ENCODE measurements at regions not wholly inside any gene's neighbourhood (a gene's known extent, or its start where the extent isn't known, plus 50 kb on each side); places are given as distances from the start of the nearest gene placed in this dataset.

GRCh38 chr11:97007283-97007682 is 617.5 kb downstream of the JRKL start:
- no peak for TF ChIP-seq POLR2A (IDR thresholded peaks at IDR 0.05; ENCODE audit: low read length)
- no peak for TF ChIP-seq POLR2AphosphoS2 (conservative IDR thresholded peaks at IDR 0.05; ENCODE audit: low read length)
- TF ChIP-seq, protein P1, sequence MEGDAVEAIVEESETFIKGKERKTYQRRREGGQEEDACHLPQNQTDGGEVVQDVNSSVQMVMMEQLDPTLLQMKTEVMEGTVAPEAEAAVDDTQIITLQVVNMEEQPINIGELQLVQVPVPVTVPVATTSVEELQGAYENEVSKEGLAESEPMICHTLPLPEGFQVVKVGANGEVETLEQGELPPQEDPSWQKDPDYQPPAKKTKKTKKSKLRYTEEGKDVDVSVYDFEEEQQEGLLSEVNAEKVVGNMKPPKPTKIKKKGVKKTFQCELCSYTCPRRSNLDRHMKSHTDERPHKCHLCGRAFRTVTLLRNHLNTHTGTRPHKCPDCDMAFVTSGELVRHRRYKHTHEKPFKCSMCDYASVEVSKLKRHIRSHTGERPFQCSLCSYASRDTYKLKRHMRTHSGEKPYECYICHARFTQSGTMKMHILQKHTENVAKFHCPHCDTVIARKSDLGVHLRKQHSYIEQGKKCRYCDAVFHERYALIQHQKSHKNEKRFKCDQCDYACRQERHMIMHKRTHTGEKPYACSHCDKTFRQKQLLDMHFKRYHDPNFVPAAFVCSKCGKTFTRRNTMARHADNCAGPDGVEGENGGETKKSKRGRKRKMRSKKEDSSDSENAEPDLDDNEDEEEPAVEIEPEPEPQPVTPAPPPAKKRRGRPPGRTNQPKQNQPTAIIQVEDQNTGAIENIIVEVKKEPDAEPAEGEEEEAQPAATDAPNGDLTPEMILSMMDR (IDR thresholded peaks at IDR 0.05) = no peak
- TF ChIP-seq HMGXB4 (CRISPR knock-in tag; IDR thresholded peaks at IDR 0.05; ENCODE audit: borderline replicate concordance) = no peak
- no peak for TF ChIP-seq RAD21 (conservative IDR thresholded peaks at IDR 0.05 in 1 of 2, IDR thresholded peaks at IDR 0.05 in 1 of 2)
- TF ChIP-seq CEBPB (IDR thresholded peaks at IDR 0.05) = no peak
- no peak for TF ChIP-seq MYC (IDR thresholded peaks at IDR 0.05; ENCODE audit: borderline replicate concordance, low read length)
- TF ChIP-seq, protein P2, sequence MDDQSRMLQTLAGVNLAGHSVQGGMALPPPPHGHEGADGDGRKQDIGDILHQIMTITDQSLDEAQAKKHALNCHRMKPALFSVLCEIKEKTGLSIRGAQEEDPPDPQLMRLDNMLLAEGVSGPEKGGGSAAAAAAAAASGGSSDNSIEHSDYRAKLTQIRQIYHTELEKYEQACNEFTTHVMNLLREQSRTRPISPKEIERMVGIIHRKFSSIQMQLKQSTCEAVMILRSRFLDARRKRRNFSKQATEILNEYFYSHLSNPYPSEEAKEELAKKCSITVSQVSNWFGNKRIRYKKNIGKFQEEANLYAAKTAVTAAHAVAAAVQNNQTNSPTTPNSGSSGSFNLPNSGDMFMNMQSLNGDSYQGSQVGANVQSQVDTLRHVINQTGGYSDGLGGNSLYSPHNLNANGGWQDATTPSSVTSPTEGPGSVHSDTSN (IDR thresholded peaks at IDR 0.05) = no peak

Measured in A549 (cell line).